AG09309 (cell line): ENCODE measurements at regions not wholly inside any gene's neighbourhood (a gene's known extent, or its start where the extent isn't known, plus 50 kb on each side); places are given as distances from the start of the nearest gene placed in this dataset.

Source experiments
- DNase-seq: peaks from one replicate; pipeline ENCODE4 v3.0.0-alpha.2; 2010; ENCODE audit warnings: low read depth
- H3K4me3 ChIP-seq: 2 replicates; pipeline ENCODE4 v1.5.1; 2011; ENCODE audit warnings: mild to moderate bottlenecking, low read depth, low read length, moderate library complexity; ENCODE audit not compliant: control insufficient read depth
- TF ChIP-seq, protein P1 (sequence below): IDR thresholded peaks from 2 replicates; pipeline ENCODE4 v1.5.1; 2011; ENCODE audit warnings: mild to moderate bottlenecking, low read depth, low read length, inconsistent platforms; ENCODE audit not compliant: insufficient read depth, control insufficient read depth; ENCODE audit errors: missing control alignments

GRCh38 chr12:89161557-89161956, 190.7 kb downstream of the DUSP6 start:
- H3K4me3 ChIP-seq: no peak overlapping the region
- TF ChIP-seq, protein P1, sequence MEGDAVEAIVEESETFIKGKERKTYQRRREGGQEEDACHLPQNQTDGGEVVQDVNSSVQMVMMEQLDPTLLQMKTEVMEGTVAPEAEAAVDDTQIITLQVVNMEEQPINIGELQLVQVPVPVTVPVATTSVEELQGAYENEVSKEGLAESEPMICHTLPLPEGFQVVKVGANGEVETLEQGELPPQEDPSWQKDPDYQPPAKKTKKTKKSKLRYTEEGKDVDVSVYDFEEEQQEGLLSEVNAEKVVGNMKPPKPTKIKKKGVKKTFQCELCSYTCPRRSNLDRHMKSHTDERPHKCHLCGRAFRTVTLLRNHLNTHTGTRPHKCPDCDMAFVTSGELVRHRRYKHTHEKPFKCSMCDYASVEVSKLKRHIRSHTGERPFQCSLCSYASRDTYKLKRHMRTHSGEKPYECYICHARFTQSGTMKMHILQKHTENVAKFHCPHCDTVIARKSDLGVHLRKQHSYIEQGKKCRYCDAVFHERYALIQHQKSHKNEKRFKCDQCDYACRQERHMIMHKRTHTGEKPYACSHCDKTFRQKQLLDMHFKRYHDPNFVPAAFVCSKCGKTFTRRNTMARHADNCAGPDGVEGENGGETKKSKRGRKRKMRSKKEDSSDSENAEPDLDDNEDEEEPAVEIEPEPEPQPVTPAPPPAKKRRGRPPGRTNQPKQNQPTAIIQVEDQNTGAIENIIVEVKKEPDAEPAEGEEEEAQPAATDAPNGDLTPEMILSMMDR: no peak
- DNase-seq: no peak

GRCh38 chr12:89160716-89161123, 191.6 kb downstream of the DUSP6 start:
- TF ChIP-seq, protein P1: no peak
- H3K4me3 ChIP-seq: no peak overlapping the region
- DNase-seq: peak; percentile 64

GRCh38 chr12:89157413-89157812, 194.9 kb downstream of the DUSP6 start:
- H3K4me3 ChIP-seq: no peak overlapping the region
- no peak for DNase-seq
- TF ChIP-seq, protein P1: no peak

- DNase-seq: peak; percentile 72
These were observed 195.4 kb downstream of the DUSP6 start for GRCh38 chr12:89156862-89157262.

DNA sequence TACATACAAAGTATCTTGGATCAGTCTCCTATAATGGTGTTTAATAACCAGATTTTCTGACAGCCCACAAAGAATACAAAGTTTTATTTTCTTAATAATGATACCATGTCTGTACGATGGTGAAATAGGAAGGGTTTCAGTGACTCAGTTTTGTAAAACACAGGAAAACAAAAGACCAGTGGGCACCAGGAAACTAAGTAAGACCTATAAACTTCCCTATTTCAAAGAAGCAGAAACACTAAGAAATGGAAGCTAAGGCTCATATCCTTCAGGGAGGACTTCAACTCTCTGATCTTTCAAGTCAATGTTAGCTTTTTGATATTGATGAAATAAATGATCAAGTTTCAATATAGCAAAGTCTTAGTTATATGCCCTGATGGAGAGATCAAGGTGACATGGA, 196.0 kb downstream of the DUSP6 start:
- no peak overlapping the region for H3K4me3 ChIP-seq
- TF ChIP-seq, protein P1: no peak
- DNase-seq: no peak

More at GRCh38 chr12:89156862-89157262, 195.4 kb downstream of the DUSP6 start:
- TF ChIP-seq, protein P1: no peak
- no peak overlapping the region for H3K4me3 ChIP-seq

DNA sequence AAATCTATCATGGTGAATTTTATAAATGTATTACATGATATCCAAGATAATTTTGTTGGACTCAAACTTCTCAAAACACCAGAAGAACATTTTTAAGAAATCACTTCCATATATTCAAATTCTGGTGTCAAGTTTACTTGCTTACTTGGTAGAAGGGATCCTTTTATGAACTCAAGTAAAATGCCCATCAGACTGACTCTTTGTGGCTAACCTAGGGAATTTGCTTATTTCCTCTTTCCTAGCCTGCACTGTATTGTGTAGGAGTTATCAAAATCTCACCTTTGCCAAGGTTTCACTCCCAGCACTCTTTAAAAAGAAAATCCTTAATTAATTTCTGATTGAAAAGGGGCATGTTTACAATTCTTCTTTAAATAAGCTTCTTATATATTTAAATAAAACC, 196.5 kb downstream of the DUSP6 start:
- H3K4me3 ChIP-seq: no peak overlapping the region
- TF ChIP-seq, protein P1: no peak
- no peak for DNase-seq
